Esophagus squamous epithelium (tissue), 4 donors: ENCODE measurements at regions not wholly inside any gene's neighbourhood (a gene's known extent, or its start where the extent isn't known, plus 50 kb on each side); places are given as distances from the start of the nearest gene placed in this dataset.

Source experiments
- CTCF ChIP-seq, 6 experiments: fragments of 450-650 bp in 4 of 6; fragments of 200-600 bp in 2 of 6; sonication (generic) in 2 of 6; IDR thresholded peaks; one replicate each; pipeline ENCODE4 v1.5.1; 2016 to 2019; ENCODE audit warnings: antibody characterized with exemption in 6 of 6, mild to moderate bottlenecking in 4 of 6, moderate library complexity in 4 of 6
- POLR2A ChIP-seq, 4 donors: fragments of 450-650 bp; IDR thresholded peaks; one replicate each; pipeline ENCODE4 v1.6.1; 2017; ENCODE audit warnings: antibody characterized with exemption in 4 of 4, mild to moderate bottlenecking in 4 of 4, moderate library complexity in 3 of 4

- no peak for TF ChIP-seq CTCF (IDR thresholded peaks at IDR 0.05)
- no peak for TF ChIP-seq POLR2A (IDR thresholded peaks at IDR 0.05)
These were observed 337.6 kb upstream of the SLITRK5 start for GRCh38 chr13:87333599-87333998.
